ENCODE measurements at regions not wholly inside any gene's neighbourhood (a gene's known extent, or its start where the extent isn't known, plus 50 kb on each side); places are given as distances from the start of the nearest gene placed in this dataset.

DNA sequence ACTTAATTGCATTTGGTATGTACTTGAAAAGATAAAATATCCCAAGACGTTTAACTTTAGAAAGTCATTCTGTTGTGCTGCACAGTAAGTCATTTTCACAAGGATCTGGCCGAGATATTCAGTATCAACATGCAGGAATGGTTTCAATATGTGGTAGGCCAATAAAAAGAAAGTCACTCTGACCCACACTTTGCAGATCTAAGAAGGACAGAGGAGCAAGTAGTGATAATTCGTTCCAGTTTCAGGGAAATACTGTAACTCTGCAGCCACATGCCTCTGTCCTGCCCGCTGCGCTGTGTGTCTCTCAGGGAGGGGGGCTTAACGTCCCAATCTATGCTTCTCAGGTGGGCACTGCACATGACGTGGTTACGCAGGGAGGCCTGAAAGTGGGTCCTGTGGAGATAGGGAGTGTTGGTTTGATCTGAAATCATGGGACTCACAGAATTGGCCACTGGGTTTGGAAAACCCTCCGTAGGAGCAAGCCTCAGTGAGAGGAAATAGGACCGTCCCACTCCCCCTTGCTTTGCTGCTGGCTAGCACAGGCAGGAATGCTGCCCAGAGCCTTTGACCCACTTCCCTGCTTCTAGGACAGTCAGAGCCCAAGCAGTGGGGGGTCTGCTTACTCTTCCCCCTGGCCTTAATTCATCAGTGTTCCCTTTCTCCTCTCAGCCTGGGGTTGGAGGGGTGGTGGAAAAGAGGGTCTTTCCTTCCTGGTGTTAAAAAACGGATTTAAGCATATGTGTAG is 314.7 kb upstream of the SPRED2 start:
- DNase-seq (ENCODE audit: low read depth) = no peak
- peak overlapping the region; percentile 42 for H3K4me3 ChIP-seq (ENCODE audit: low read length)
- H3K9me3 ChIP-seq (ENCODE audit: control insufficient read depth, low read length) = no peaks in the 10 kb centered on the region
- peaks cover 15% of the 10 kb centered on the region for H3K4me1 ChIP-seq (ENCODE audit: control insufficient read depth, insufficient read depth, low read length)
- no peaks in the 10 kb centered on the region for H3K36me3 ChIP-seq (ENCODE audit: control insufficient read depth, insufficient read depth, low read length, severe bottlenecking)
- H3K27me3 ChIP-seq (replicated peaks; ENCODE audit: control insufficient read depth, insufficient read depth, low read length) = no peaks in the 10 kb centered on the region
- H3K9ac ChIP-seq (ENCODE audit: low read length) = no peak overlapping the region

DNA sequence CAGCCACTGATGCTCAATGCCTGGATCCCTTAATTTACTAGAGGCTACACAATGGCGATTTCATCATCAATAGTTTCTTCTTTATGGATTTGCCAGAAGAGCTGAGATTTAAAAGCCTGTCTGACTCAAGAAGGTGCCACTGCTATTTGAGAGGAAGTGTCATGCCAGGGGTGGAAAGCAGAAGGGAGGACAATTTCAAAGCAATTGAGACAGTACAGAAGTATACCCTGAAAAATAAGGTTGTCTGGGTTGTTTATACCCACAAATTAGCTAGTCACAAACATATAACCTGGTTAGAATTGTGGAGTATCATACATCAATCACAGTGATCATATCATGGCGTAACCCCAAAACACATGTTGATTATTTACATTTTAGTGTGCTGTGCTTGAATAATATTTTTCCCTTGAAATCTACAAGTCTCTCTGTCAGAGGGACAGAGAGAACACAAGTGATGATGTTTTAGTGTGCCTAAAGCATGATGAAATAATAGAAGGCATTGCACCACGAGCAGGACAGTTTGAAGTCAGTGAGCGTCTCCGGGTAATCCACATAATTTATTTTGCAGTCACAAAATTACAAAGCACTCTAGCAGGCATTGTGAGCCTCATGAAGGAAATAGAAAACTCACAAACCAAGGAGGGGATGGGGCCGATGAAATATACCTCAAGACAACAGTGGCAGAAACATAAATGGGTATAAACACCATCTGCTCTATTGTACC is 312.2 kb upstream of the SPRED2 start:
- Histone ChIP-seq H3K4me3 (ENCODE audit: low read length) (no peak overlapping the region), H3K9ac (ENCODE audit: low read length) (no peak overlapping the region), H3K27me3 (replicated peaks; ENCODE audit: control insufficient read depth, insufficient read depth, low read length) (peaks cover 3% of the 10 kb centered on the region), H3K9me3 (ENCODE audit: control insufficient read depth, low read length) (no peaks in the 10 kb centered on the region), H3K36me3 (ENCODE audit: control insufficient read depth, insufficient read depth, low read length, severe bottlenecking) (no peaks in the 10 kb centered on the region), H3K4me1 (ENCODE audit: control insufficient read depth, insufficient read depth, low read length) (peaks cover 15% of the 10 kb centered on the region)
- DNase-seq (ENCODE audit: low read depth) = no peak

DNA sequence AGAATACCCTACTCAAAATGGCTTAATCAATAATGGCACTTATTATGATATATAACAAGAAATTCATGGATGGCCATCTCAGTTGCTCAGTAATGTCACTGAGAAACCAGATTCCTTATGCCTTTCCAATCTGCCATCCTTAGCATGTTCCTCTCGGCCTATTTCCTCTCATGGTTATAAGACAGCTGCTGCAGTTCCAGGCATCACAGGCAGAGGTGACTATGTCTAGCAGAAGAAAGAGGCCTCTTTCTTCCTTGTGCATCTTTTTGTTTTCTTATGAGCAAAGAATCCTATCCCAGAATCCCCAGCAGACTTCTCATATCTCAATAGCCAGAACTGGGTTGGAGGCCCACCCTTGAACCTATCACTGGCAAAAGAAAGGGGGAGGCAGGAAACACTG is 310.6 kb upstream of the SPRED2 start:
- Histone ChIP-seq H3K9ac (ENCODE audit: low read length) (no peak overlapping the region), H3K36me3 (ENCODE audit: control insufficient read depth, insufficient read depth, low read length, severe bottlenecking) (no peaks in the 10 kb centered on the region), H3K4me3 (ENCODE audit: low read length) (no peak overlapping the region), H3K9me3 (ENCODE audit: control insufficient read depth, low read length) (no peaks in the 10 kb centered on the region), H3K27me3 (replicated peaks; ENCODE audit: control insufficient read depth, insufficient read depth, low read length) (peaks cover 12% of the 10 kb centered on the region), H3K4me1 (ENCODE audit: control insufficient read depth, insufficient read depth, low read length) (peaks cover 15% of the 10 kb centered on the region)
- no peak for DNase-seq (ENCODE audit: low read depth)

DNA sequence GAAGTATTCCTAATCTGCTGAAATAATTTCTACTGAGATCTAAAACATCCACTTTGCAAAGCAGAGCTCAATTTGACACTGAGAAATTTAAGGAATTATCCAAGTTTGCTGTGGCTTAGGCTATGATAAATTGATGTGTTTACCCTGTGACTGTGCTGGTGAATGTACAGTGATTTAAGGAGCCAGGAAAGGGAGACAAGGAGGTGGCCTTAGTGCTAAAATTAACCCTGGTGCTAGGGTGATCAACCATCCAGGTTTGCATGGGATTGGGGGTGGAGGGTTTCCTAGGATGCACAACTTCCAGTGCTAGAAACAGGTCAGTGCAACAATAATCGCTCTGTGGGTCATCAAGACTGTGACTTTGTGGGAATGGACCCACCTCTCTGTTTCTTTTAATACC is 307.5 kb upstream of the SPRED2 start:
- Histone ChIP-seq H3K4me3 (ENCODE audit: low read length) (no peak overlapping the region), H3K4me1 (ENCODE audit: control insufficient read depth, insufficient read depth, low read length) (no peaks in the 10 kb centered on the region), H3K36me3 (ENCODE audit: control insufficient read depth, insufficient read depth, low read length, severe bottlenecking) (no peaks in the 10 kb centered on the region), H3K9me3 (ENCODE audit: control insufficient read depth, low read length) (no peaks in the 10 kb centered on the region), H3K9ac (ENCODE audit: low read length) (no peak overlapping the region), H3K27me3 (replicated peaks; ENCODE audit: control insufficient read depth, insufficient read depth, low read length) (peaks cover 12% of the 10 kb centered on the region)
- no peak for DNase-seq (ENCODE audit: low read depth)

DNA sequence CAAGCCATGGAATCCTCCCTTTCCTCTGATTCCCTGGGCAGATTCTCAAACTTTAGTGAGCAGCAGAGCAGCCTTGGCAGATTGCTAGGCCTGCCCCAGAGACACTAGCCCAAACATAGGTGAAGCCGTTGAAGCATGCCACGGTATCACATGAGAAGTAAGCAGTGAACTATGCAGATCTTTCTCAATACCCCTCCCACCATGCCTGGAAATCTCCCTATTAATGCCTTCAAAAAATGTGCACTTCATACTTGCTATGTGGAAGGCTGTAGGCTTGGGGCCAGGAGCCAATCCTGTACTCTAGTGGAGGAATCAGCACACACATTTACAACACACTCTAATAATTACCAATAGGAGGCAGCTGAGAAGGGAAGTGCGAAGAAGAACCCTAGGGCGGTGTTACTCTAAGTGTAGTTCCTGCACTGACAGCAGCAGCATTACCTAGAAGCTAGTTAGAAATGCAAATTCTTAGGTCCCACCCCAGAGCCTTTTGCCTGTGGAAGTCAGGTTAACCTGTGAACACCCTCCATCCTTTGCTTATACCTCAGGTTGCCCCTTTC is 305.1 kb upstream of the SPRED2 start:
- DNase-seq (ENCODE audit: low read depth) = no peak
- Histone ChIP-seq H3K9me3 (ENCODE audit: control insufficient read depth, low read length) (no peaks in the 10 kb centered on the region), H3K36me3 (ENCODE audit: control insufficient read depth, insufficient read depth, low read length, severe bottlenecking) (no peaks in the 10 kb centered on the region), H3K9ac (ENCODE audit: low read length) (no peak overlapping the region), H3K27me3 (replicated peaks; ENCODE audit: control insufficient read depth, insufficient read depth, low read length) (peaks cover 17% of the 10 kb centered on the region), H3K4me3 (ENCODE audit: low read length) (no peak overlapping the region), H3K4me1 (ENCODE audit: control insufficient read depth, insufficient read depth, low read length) (no peaks in the 10 kb centered on the region)

- Histone ChIP-seq H3K27me3 (replicated peaks; ENCODE audit: control insufficient read depth, insufficient read depth, low read length) (peaks cover 4% of the 10 kb centered on the region), H3K4me1 (ENCODE audit: control insufficient read depth, insufficient read depth, low read length) (no peaks in the 10 kb centered on the region), H3K4me3 (ENCODE audit: low read length) (no peak overlapping the region), H3K9ac (ENCODE audit: low read length) (no peak overlapping the region), H3K9me3 (ENCODE audit: control insufficient read depth, low read length) (no peaks in the 10 kb centered on the region), H3K36me3 (ENCODE audit: control insufficient read depth, insufficient read depth, low read length, severe bottlenecking) (no peaks in the 10 kb centered on the region)
- DNase-seq (ENCODE audit: low read depth) = no peak
These were observed 299.1 kb upstream of the SPRED2 start for GRCh38 chr2:65731476-65731875.

- Histone ChIP-seq H3K36me3 (ENCODE audit: control insufficient read depth, insufficient read depth, low read length, severe bottlenecking) (no peaks in the 10 kb centered on the region), H3K4me1 (ENCODE audit: control insufficient read depth, insufficient read depth, low read length) (no peaks in the 10 kb centered on the region), H3K27me3 (replicated peaks; ENCODE audit: control insufficient read depth, insufficient read depth, low read length) (peaks cover 4% of the 10 kb centered on the region), H3K4me3 (ENCODE audit: low read length) (no peak overlapping the region), H3K9ac (ENCODE audit: low read length) (no peak overlapping the region), H3K9me3 (ENCODE audit: control insufficient read depth, low read length) (peaks cover 5% of the 10 kb centered on the region)
- DNase-seq (ENCODE audit: low read depth) = no peak
These were observed 297.8 kb upstream of the SPRED2 start for GRCh38 chr2:65730186-65730585.

DNA sequence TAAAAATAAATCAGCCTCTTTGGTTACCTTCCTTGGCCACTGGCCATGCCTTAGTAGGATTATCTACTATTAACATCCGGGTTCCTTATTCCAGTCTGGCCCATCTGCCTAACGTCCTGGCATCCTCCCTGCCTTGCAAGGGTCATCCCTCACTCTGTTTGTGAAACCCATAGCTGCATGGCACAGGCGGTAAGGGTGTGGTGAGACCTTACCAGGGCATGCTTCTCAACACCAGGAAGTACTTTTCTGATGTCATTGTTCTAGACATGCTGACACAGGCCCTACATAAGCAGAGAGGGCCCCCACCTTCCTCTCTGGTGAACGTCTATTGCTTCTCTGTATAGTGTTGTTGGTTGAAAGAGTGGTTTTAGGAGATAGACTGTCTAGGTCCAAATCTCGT is 296.8 kb upstream of the SPRED2 start:
- H3K27me3 ChIP-seq (replicated peaks; ENCODE audit: control insufficient read depth, insufficient read depth, low read length) = peaks cover 8% of the 10 kb centered on the region
- H3K9me3 ChIP-seq (ENCODE audit: control insufficient read depth, low read length) = peaks cover 5% of the 10 kb centered on the region
- no peaks in the 10 kb centered on the region for H3K4me1 ChIP-seq (ENCODE audit: control insufficient read depth, insufficient read depth, low read length)
- DNase-seq (ENCODE audit: low read depth) = no peak
- H3K9ac ChIP-seq (ENCODE audit: low read length) = no peak overlapping the region
- no peak overlapping the region for H3K4me3 ChIP-seq (ENCODE audit: low read length)
- no peaks in the 10 kb centered on the region for H3K36me3 ChIP-seq (ENCODE audit: control insufficient read depth, insufficient read depth, low read length, severe bottlenecking)

DNA sequence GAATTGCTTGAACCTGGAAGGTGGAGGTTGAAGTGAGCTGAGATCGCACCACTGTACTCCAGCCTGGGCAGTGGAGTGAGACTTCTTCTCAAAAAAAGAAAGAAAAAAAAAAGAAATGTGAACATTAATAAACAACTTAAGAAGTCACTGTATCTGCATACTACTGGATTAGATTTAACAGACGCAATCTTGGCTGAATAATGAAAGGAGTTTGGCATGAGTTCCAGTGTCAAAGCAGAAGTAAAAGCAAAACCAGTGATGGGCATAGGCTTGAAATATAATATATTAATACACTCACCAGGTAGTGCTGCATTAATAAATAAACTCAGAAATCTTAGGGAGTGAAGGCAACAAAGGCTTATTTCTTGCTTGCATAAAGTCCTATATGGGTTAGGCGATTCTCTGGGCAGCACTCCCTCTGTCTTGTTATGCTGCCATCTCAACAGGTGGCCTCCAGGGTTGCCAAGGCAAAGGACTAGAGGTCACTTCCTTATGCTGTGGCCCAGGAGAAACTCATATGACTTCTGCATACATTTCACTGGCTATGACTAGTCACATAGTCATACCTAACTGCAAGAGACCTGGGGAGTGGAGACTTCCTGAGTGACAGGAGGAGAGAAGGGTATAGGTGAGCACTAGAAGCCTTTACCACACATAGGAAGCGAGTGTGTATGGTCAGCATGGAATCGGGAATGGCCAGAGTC is 296.2 kb upstream of the SPRED2 start:
- DNase-seq (ENCODE audit: low read depth) = no peak
- H3K9me3 ChIP-seq (ENCODE audit: control insufficient read depth, low read length) = peaks cover 5% of the 10 kb centered on the region
- H3K27me3 ChIP-seq (replicated peaks; ENCODE audit: control insufficient read depth, insufficient read depth, low read length) = peaks cover 12% of the 10 kb centered on the region
- no peaks in the 10 kb centered on the region for H3K4me1 ChIP-seq (ENCODE audit: control insufficient read depth, insufficient read depth, low read length)
- H3K36me3 ChIP-seq (ENCODE audit: control insufficient read depth, insufficient read depth, low read length, severe bottlenecking) = no peaks in the 10 kb centered on the region
- H3K4me3 ChIP-seq (ENCODE audit: low read length) = no peak overlapping the region
- H3K9ac ChIP-seq (ENCODE audit: low read length) = no peak overlapping the region

DNA sequence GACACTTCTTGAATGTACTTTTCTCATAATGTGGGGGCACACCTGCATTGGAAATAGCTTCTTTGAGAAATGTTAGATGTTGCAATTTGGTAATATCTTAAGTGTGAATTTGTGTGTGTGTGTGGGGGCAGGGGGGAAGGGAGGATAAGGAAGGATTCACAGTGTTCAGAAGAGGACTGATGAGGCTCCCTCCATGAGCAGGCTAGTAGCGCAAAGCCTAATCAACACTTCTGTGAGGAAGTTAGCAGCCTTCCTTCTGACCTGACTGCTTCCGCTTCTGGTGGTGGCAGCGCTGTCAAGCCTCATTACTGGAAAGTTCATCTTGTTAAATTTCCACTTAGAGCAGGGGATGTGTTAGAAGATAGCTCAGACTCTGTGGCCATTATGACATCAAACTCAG is 295.4 kb upstream of the SPRED2 start:
- peaks cover 14% of the 10 kb centered on the region for H3K27me3 ChIP-seq (replicated peaks; ENCODE audit: control insufficient read depth, insufficient read depth, low read length)
- H3K9ac ChIP-seq (ENCODE audit: low read length) = no peak overlapping the region
- H3K9me3 ChIP-seq (ENCODE audit: control insufficient read depth, low read length) = peaks cover 5% of the 10 kb centered on the region
- no peaks in the 10 kb centered on the region for H3K36me3 ChIP-seq (ENCODE audit: control insufficient read depth, insufficient read depth, low read length, severe bottlenecking)
- H3K4me3 ChIP-seq (ENCODE audit: low read length) = no peak overlapping the region
- no peak for DNase-seq (ENCODE audit: low read depth)
- no peaks in the 10 kb centered on the region for H3K4me1 ChIP-seq (ENCODE audit: control insufficient read depth, insufficient read depth, low read length)

- H3K9me3 ChIP-seq (ENCODE audit: control insufficient read depth, low read length) = peaks cover 5% of the 10 kb centered on the region
- no peaks in the 10 kb centered on the region for H3K36me3 ChIP-seq (ENCODE audit: control insufficient read depth, insufficient read depth, low read length, severe bottlenecking)
- H3K27me3 ChIP-seq (replicated peaks; ENCODE audit: control insufficient read depth, insufficient read depth, low read length) = peaks cover 19% of the 10 kb centered on the region
- DNase-seq (ENCODE audit: low read depth) = no peak
- H3K9ac ChIP-seq (ENCODE audit: low read length) = no peak overlapping the region
- H3K4me1 ChIP-seq (ENCODE audit: control insufficient read depth, insufficient read depth, low read length) = no peaks in the 10 kb centered on the region
- H3K4me3 ChIP-seq (ENCODE audit: low read length) = no peak overlapping the region
These were observed 295.0 kb upstream of the SPRED2 start for GRCh38 chr2:65727381-65727780.

All from adipocyte (in vitro differentiated cells).